PC-9 (cell line): ENCODE measurements at regions not wholly inside any gene's neighbourhood (a gene's known extent, or its start where the extent isn't known, plus 50 kb on each side); places are given as distances from the start of the nearest gene placed in this dataset.

Source experiments
- BruUV-seq: library from RNA; stranded (reverse); fragments of 400-500 nt; replicated peaks from 2 replicates; lab custom pipeline; 2021; lab: Mats Ljungman, UMichigan
- CTCF ChIA-PET: fragments of 300-600 bp; sonication (Branson Sonifier 250); formaldehyde crosslinking; loops from one replicate; lab custom pipeline; 2022; ENCODE audit warnings: antibody characterized with exemption; lab: Charles Lee
- POLR2A ChIA-PET: fragments of 300-600 bp; sonication (Branson Sonifier 250); formaldehyde crosslinking; loops from one replicate; lab custom pipeline; 2022; ENCODE audit warnings: antibody characterized with exemption; ENCODE audit not compliant: unreplicated experiment; lab: Charles Lee
- DNase-seq, 2 experiments: peaks; one replicate each; pipeline versions ENCODE4 v3.0.0 to v3.0.0-alpha.2; 2015 to 2022; ENCODE audit warnings: mixed read lengths in 1 of 2
- H2AFZ ChIP-seq: fragments of 200-600 bp; sonication (generic); 2 replicates; pipeline ENCODE4 v1.8.1; 2017; ENCODE audit warnings: antibody characterized with exemption
- H3F3A ChIP-seq: fragments of 200-600 bp; sonication (generic); 2 replicates; pipeline ENCODE4 v1.8.1; 2017; ENCODE audit warnings: antibody characterized with exemption, mild to moderate bottlenecking, low read depth; ENCODE audit not compliant: insufficient read depth
- H3K27ac ChIP-seq: fragments of 200-600 bp; sonication (generic); 2 replicates; pipeline ENCODE4 v1.6.1; 2016; ENCODE audit warnings: mixed run types
- H3K27me3 ChIP-seq: fragments of 200-600 bp; sonication (generic); 2 replicates; pipeline ENCODE4 v1.6.1; 2016; ENCODE audit warnings: low read depth, mixed run types; ENCODE audit not compliant: insufficient read depth
- H3K36me3 ChIP-seq: fragments of 200-600 bp; sonication (generic); 2 replicates; pipeline ENCODE4 v1.6.1; 2016; ENCODE audit warnings: low read depth, mixed run types
- H3K4me1 ChIP-seq: fragments of 200-600 bp; sonication (generic); replicated peaks from 2 replicates; pipeline ENCODE4 v1.6.1; 2016; ENCODE audit warnings: mixed run types; ENCODE audit not compliant: insufficient read depth
- H3K4me2 ChIP-seq: fragments of 200-600 bp; sonication (generic); 2 replicates; pipeline ENCODE4 v1.6.1; 2017; ENCODE audit warnings: mixed run types
- H3K4me3 ChIP-seq: fragments of 200-600 bp; sonication (generic); 2 replicates; pipeline ENCODE4 v1.6.1; 2016; ENCODE audit warnings: mixed run types
- H3K79me2 ChIP-seq: fragments of 200-600 bp; sonication (generic); 2 replicates; pipeline ENCODE4 v1.6.1; 2017; ENCODE audit warnings: low read depth, mixed run types
- H3K9me2 ChIP-seq: fragments of 200-600 bp; sonication (generic); 2 replicates; pipeline ENCODE4 v1.8.1; 2017; ENCODE audit warnings: mild to moderate bottlenecking; ENCODE audit not compliant: insufficient read depth
- H3K9me3 ChIP-seq: fragments of 200-600 bp; sonication (generic); 2 replicates; pipeline ENCODE4 v1.8.1; 2016; ENCODE audit warnings: low read depth; ENCODE audit not compliant: insufficient read depth
- H4K20me1 ChIP-seq: fragments of 200-600 bp; sonication (generic); 2 replicates; pipeline ENCODE4 v1.8.1; 2017; ENCODE audit not compliant: insufficient read depth
- EZH2 ChIP-seq: fragments of 200-600 bp; sonication (generic); IDR thresholded peaks from 2 replicates; pipeline ENCODE4 v1.8.0; 2017; ENCODE audit warnings: antibody characterized with exemption, low read depth
- intact Hi-C: fragments of 100-400 bp; cut with micrococcal nuclease; formaldehyde crosslinking; loops from one replicate; pipeline ENCODE4 v1.10.0; 2022; ENCODE audit not compliant: unreplicated experiment
- TF ChIP-seq, protein P1 (sequence below): fragments of 200-600 bp; sonication (generic); conservative IDR thresholded peaks from 2 replicates; pipeline ENCODE4 v1.6.1; 2017; ENCODE audit warnings: mixed run types, antibody characterized with exemption, mild to moderate bottlenecking, moderate library complexity

DNA sequence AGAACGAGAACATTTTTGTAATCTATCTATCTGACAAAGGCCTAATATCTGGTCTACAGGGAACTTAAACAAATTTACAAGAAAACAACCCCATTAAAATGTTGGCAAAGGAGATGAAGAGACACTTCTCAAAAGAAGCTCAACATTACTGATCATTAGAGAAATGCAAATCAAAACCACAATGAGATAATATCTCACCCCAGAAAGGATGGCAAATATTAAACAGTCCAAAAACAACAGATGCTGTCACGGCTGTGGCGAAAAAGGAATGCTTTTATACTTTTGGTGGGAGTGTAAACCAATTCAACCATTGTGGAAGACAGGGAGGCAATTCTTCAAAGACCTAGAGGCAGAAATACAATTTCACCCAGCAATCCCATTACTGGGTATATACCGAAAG lies 2284.8 kb downstream of the ARAP2 start:
- no peak overlapping the region for H3K4me2 ChIP-seq
- H3K79me2 ChIP-seq: no peaks in the 10 kb centered on the region
- DNase-seq: no peak
- no peak for TF ChIP-seq EZH2
- TF ChIP-seq, protein P1, sequence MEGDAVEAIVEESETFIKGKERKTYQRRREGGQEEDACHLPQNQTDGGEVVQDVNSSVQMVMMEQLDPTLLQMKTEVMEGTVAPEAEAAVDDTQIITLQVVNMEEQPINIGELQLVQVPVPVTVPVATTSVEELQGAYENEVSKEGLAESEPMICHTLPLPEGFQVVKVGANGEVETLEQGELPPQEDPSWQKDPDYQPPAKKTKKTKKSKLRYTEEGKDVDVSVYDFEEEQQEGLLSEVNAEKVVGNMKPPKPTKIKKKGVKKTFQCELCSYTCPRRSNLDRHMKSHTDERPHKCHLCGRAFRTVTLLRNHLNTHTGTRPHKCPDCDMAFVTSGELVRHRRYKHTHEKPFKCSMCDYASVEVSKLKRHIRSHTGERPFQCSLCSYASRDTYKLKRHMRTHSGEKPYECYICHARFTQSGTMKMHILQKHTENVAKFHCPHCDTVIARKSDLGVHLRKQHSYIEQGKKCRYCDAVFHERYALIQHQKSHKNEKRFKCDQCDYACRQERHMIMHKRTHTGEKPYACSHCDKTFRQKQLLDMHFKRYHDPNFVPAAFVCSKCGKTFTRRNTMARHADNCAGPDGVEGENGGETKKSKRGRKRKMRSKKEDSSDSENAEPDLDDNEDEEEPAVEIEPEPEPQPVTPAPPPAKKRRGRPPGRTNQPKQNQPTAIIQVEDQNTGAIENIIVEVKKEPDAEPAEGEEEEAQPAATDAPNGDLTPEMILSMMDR: no peak
- no peaks in the 10 kb centered on the region for H3F3A ChIP-seq
- intact Hi-C loops: no loop called here
- H3K36me3 ChIP-seq: no peaks in the 10 kb centered on the region
- POLR2A ChIA-PET: no interaction called here
- H3K9me3 ChIP-seq: no peaks in the 10 kb centered on the region; the same call in 1 of the 2 replicates
- H3K27ac ChIP-seq: no peak overlapping the region
- BruUV-seq: no TSS peak
- no peak overlapping the region for H3K4me3 ChIP-seq
- CTCF ChIA-PET: no interaction called here
- no peak overlapping the region for H2AFZ ChIP-seq
- H3K4me1 ChIP-seq: no peaks in the 10 kb centered on the region
- no peaks in the 10 kb centered on the region for H4K20me1 ChIP-seq
- no peaks in the 10 kb centered on the region for H3K9me2 ChIP-seq
- H3K27me3 ChIP-seq: no peaks in the 10 kb centered on the region

DNA sequence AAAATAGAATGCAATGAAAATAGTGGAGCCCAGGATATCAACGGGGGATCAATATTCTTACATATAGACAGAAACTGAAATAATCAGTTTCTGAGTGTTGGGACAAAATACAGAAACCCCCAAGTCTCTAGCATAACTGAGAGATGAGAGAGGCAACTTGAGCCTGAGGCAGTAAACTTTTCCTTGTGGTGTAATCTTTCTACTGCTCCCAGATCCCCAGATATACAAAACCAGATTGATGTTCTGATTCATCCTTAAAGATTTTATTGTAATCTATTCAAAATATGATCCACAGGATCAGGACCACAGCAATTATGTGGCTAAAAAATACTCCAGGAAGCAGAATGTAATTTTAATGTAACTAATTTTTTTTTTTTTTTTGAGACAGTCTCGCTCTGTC lies 2282.6 kb downstream of the ARAP2 start:
- CTCF ChIA-PET: no interaction called here
- DNase-seq: no peak

DNA sequence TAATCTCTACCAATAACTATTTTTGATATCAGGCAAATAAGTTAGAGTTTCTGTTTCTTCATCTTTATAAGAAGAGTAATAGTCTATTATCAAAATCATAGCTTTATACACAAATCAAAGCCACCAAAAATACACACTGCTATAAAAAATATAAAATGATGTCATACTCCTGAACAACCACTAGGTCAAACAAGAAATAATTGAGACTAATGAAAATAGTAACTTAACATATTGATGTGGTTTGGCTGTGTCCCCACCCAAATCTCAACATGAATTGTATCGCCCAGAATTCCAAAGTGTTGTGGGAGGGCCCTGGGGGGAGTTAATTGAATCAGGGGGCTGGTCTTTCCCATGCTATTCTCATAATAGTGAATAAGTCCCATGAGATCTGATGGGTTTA lies 2277.5 kb downstream of the ARAP2 start:
- no peak overlapping the region for H3K27ac ChIP-seq
- no peaks in the 10 kb centered on the region for H3F3A ChIP-seq
- intact Hi-C loops: no loop called here
- H3K27me3 ChIP-seq: no peaks in the 10 kb centered on the region
- ChIA-PET POLR2A (no interaction called here), CTCF (no interaction called here)
- BruUV-seq: no TSS peak
- no peaks in the 10 kb centered on the region for H3K36me3 ChIP-seq
- no peak for DNase-seq
- no peaks in the 10 kb centered on the region for H3K79me2 ChIP-seq
- H3K4me2 ChIP-seq: no peak overlapping the region
- no peak for TF ChIP-seq EZH2
- TF ChIP-seq, protein P1: no peak
- no peaks in the 10 kb centered on the region for H4K20me1 ChIP-seq
- H2AFZ ChIP-seq: no peak overlapping the region
- no peaks in the 10 kb centered on the region for H3K4me1 ChIP-seq
- no peak overlapping the region for H3K4me3 ChIP-seq
- no peaks in the 10 kb centered on the region for H3K9me2 ChIP-seq
- no peaks in the 10 kb centered on the region; the same call in 1 of the 2 replicates for H3K9me3 ChIP-seq

More for the DNA sequence above, 2282.6 kb downstream of the ARAP2 start:
- BruUV-seq: no TSS peak
- H3K27me3 ChIP-seq: no peaks in the 10 kb centered on the region
- H3K4me3 ChIP-seq: no peak overlapping the region
- H4K20me1 ChIP-seq: no peaks in the 10 kb centered on the region
- H3K9me3 ChIP-seq: no peaks in the 10 kb centered on the region; the same call in 1 of the 2 replicates
- POLR2A ChIA-PET: no interaction called here
- no peak overlapping the region for H3K4me2 ChIP-seq
- H3F3A ChIP-seq: no peaks in the 10 kb centered on the region
- no peak overlapping the region for H2AFZ ChIP-seq
- H3K36me3 ChIP-seq: no peaks in the 10 kb centered on the region
- no peaks in the 10 kb centered on the region for H3K9me2 ChIP-seq
- TF ChIP-seq, protein P1: no peak
- TF ChIP-seq EZH2: no peak
- H3K4me1 ChIP-seq: no peaks in the 10 kb centered on the region
- no peak overlapping the region for H3K27ac ChIP-seq
- intact Hi-C loops: no loop called here
- H3K79me2 ChIP-seq: no peaks in the 10 kb centered on the region
